GM23338 (cell line): ENCODE measurements at regions not wholly inside any gene's neighbourhood (a gene's known extent, or its start where the extent isn't known, plus 50 kb on each side); places are given as distances from the start of the nearest gene placed in this dataset.

ENCODE experiments used
- ATAC-seq: fragments of 200-7000 bp; cut with Tn5 transposase; 3 replicates; pipeline ENCODE4 v1.9.1; 2020
- DNase-seq: peaks from one replicate; pipeline ENCODE4 v3.0.0-alpha.2; 2015; ENCODE audit warnings: low spot score
- H2AFZ ChIP-seq: fragments of 200-600 bp; sonication (generic); 2 replicates; pipeline ENCODE4 v1.8.0; 2016; ENCODE audit warnings: antibody characterized with exemption, mild to moderate bottlenecking, moderate library complexity
- H3F3A ChIP-seq: fragments of 200-600 bp; sonication (generic); replicated peaks from 2 replicates; pipeline ENCODE4 v1.8.0; 2017; ENCODE audit warnings: antibody characterized with exemption, mixed run types, low read depth
- H3K27ac ChIP-seq: fragments of 200-600 bp; sonication (generic); 2 replicates; pipeline ENCODE4 v1.6.1; 2016; ENCODE audit warnings: low read depth
- H3K27me3 ChIP-seq: fragments of 200-600 bp; sonication (generic); 2 replicates; pipeline ENCODE4 v1.8.0; 2016; ENCODE audit warnings: mild to moderate bottlenecking, mixed run types, moderate library complexity; ENCODE audit not compliant: insufficient read depth
- H3K36me3 ChIP-seq: fragments of 200-600 bp; sonication (generic); 2 replicates; pipeline ENCODE4 v1.8.0; 2016; ENCODE audit warnings: mild to moderate bottlenecking; ENCODE audit not compliant: insufficient read depth
- H3K4me1 ChIP-seq: fragments of 200-600 bp; sonication (generic); 2 replicates; pipeline ENCODE4 v1.8.0; 2016; ENCODE audit warnings: mild to moderate bottlenecking, moderate library complexity; ENCODE audit not compliant: insufficient read depth
- H3K4me2 ChIP-seq: fragments of 200-600 bp; sonication (generic); 2 replicates; pipeline ENCODE4 v1.7.1; 2017; ENCODE audit warnings: mixed run types
- H3K4me3 ChIP-seq: fragments of 200-600 bp; sonication (generic); 2 replicates; pipeline ENCODE4 v1.6.1; 2016; ENCODE audit warnings: mixed run types
- H3K79me2 ChIP-seq: fragments of 200-600 bp; sonication (generic); replicated peaks from 2 replicates; pipeline ENCODE4 v1.8.0; 2017; ENCODE audit warnings: mild to moderate bottlenecking; ENCODE audit not compliant: insufficient read depth
- H3K9me2 ChIP-seq: fragments of 200-600 bp; sonication (generic); 2 replicates; pipeline ENCODE4 v1.8.0; 2017; ENCODE audit not compliant: insufficient read depth
- H4K20me1 ChIP-seq: fragments of 200-600 bp; sonication (generic); replicated peaks from 2 replicates; pipeline ENCODE4 v1.8.0; 2017; ENCODE audit warnings: mild to moderate bottlenecking; ENCODE audit not compliant: insufficient read depth
- H3K27ac Mint-ChIP-seq: 2 replicates; pipeline ENCODE4 v1.8.0; 2020; ENCODE audit warnings: inconsistent platforms, mild to moderate bottlenecking, moderate library complexity, mixed read lengths
- H3K27me3 Mint-ChIP-seq: 3 replicates; pipeline ENCODE4 v1.8.0; 2022; ENCODE audit warnings: low read depth, mild to moderate bottlenecking, moderate library complexity, mixed read lengths, inconsistent platforms; ENCODE audit not compliant: insufficient read depth, poor library complexity
- H3K36me3 Mint-ChIP-seq: 3 replicates; pipeline ENCODE4 v1.8.0; 2021; ENCODE audit warnings: low read depth, mild to moderate bottlenecking, inconsistent platforms, moderate library complexity, mixed read lengths
- H3K4me1 Mint-ChIP-seq: 3 replicates; pipeline ENCODE4 v1.8.0; 2020; ENCODE audit warnings: mild to moderate bottlenecking, inconsistent platforms, mixed read lengths
- H3K4me3 Mint-ChIP-seq: 3 replicates; pipeline ENCODE4 v1.8.0; 2021; ENCODE audit warnings: moderate library complexity, mild to moderate bottlenecking, inconsistent platforms, mixed read lengths
- H3K9me3 Mint-ChIP-seq: 3 replicates; pipeline ENCODE4 v1.8.0; 2020; ENCODE audit warnings: moderate library complexity, mild to moderate bottlenecking, inconsistent platforms, mixed read lengths
- CREB1 ChIP-seq: fragments of 250-450 bp; sonication (Bioruptor Pico); IDR thresholded peaks from 2 replicates; pipeline ENCODE4 v1.5.0; 2020; ENCODE audit warnings: low read depth, mild to moderate bottlenecking, moderate library complexity
- EZH2 ChIP-seq: fragments of 200-600 bp; sonication (generic); IDR thresholded peaks from one replicate; pipeline ENCODE4 v1.8.0; 2017; ENCODE audit warnings: antibody characterized with exemption, mild to moderate bottlenecking, low read depth; ENCODE audit not compliant: unreplicated experiment
- JUNB ChIP-seq: IDR thresholded peaks from one replicate; pipeline ENCODE4 v1.6.1; 2016; ENCODE audit warnings: antibody characterized with exemption; ENCODE audit not compliant: unreplicated experiment
- NANOG ChIP-seq: IDR thresholded peaks from 2 replicates; pipeline ENCODE4 v1.6.1; 2016; ENCODE audit warnings: antibody characterized with exemption, borderline replicate concordance
- POLR2AphosphoS5 ChIP-seq: IDR thresholded peaks from 2 replicates; pipeline ENCODE4 v1.6.1; 2016; ENCODE audit warnings: antibody characterized with exemption, low read depth
- ZNF114 ChIP-seq: fragments of 250-450 bp; sonication (Bioruptor Pico); IDR thresholded peaks from 2 replicates; pipeline ENCODE4 v1.5.0; 2020; ENCODE audit warnings: mild to moderate bottlenecking, moderate library complexity
- ZNF331 ChIP-seq: fragments of 250-450 bp; sonication (Bioruptor Pico); IDR thresholded peaks from 2 replicates; pipeline ENCODE4 v1.5.0; 2020; ENCODE audit warnings: low read depth, mild to moderate bottlenecking, moderate library complexity
- ZNF462 ChIP-seq: fragments of 250-450 bp; sonication (Bioruptor Pico); IDR thresholded peaks from 2 replicates; pipeline ENCODE4 v1.5.0; 2020; ENCODE audit warnings: mild to moderate bottlenecking, moderate library complexity
- TF ChIP-seq, protein P1 (sequence below): IDR thresholded peaks from one replicate; pipeline ENCODE4 v1.6.1; 2018; ENCODE audit warnings: antibody characterized with exemption; ENCODE audit not compliant: unreplicated experiment
- TF ChIP-seq, protein P2 (sequence below): IDR thresholded peaks from 2 replicates; pipeline ENCODE4 v1.6.1; 2016; ENCODE audit warnings: antibody characterized with exemption

- TF ChIP-seq, protein P1, sequence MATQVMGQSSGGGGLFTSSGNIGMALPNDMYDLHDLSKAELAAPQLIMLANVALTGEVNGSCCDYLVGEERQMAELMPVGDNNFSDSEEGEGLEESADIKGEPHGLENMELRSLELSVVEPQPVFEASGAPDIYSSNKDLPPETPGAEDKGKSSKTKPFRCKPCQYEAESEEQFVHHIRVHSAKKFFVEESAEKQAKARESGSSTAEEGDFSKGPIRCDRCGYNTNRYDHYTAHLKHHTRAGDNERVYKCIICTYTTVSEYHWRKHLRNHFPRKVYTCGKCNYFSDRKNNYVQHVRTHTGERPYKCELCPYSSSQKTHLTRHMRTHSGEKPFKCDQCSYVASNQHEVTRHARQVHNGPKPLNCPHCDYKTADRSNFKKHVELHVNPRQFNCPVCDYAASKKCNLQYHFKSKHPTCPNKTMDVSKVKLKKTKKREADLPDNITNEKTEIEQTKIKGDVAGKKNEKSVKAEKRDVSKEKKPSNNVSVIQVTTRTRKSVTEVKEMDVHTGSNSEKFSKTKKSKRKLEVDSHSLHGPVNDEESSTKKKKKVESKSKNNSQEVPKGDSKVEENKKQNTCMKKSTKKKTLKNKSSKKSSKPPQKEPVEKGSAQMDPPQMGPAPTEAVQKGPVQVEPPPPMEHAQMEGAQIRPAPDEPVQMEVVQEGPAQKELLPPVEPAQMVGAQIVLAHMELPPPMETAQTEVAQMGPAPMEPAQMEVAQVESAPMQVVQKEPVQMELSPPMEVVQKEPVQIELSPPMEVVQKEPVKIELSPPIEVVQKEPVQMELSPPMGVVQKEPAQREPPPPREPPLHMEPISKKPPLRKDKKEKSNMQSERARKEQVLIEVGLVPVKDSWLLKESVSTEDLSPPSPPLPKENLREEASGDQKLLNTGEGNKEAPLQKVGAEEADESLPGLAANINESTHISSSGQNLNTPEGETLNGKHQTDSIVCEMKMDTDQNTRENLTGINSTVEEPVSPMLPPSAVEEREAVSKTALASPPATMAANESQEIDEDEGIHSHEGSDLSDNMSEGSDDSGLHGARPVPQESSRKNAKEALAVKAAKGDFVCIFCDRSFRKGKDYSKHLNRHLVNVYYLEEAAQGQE = no peak
- no peak for TF ChIP-seq JUNB
These were observed 178.2 kb upstream of the ZNF644 start (continued) for GRCh38 chr1:91199988-91200387.

DNA sequence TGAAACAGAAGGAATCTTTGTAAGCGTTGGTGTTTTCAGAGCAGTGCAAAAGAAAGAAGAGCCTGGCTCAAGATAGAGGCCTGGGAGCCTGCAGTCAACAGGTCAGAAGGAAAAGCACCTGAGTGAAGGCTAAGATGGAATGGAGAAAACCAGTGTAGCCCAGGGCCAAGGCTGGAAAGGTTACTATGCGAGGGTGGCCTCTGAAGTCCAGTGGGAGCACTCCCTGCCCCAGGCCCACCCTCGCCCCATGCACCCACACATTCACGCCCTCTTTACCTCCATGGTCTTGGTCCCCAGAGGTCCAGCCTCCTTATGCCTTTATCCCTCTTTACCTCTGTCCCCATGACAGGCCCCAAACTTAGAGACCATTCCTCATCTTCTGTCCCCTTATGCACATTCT is 169.2 kb upstream of the ZNF644 start:
- H3K27ac Mint-ChIP-seq = no peak overlapping the region
- H3K27me3 Mint-ChIP-seq = no peaks in the 10 kb centered on the region
- no peaks in the 10 kb centered on the region for H4K20me1 ChIP-seq
- no peak overlapping the region for H3K27ac ChIP-seq
- no peaks in the 10 kb centered on the region; the same call in 1 of the 2 replicates for H3K9me2 ChIP-seq
- H3K79me2 ChIP-seq = no peaks in the 10 kb centered on the region
- H3K36me3 Mint-ChIP-seq = no peaks in the 10 kb centered on the region
- ATAC-seq = no peak
- no peaks in the 10 kb centered on the region; the same call in 2 of the 3 replicates for H3K9me3 Mint-ChIP-seq
- DNase-seq = no peak
- TF ChIP-seq CREB1 (no peak), EZH2 (no peak), ZNF331 (CRISPR knock-in tag) (no peak), POLR2AphosphoS5 (no peak)
- no peaks in the 10 kb centered on the region for H3F3A ChIP-seq
- no peaks in the 10 kb centered on the region for H3K4me1 ChIP-seq
- H3K4me3 Mint-ChIP-seq = no peak overlapping the region
- H3K27me3 ChIP-seq = no peaks in the 10 kb centered on the region
- H3K4me1 Mint-ChIP-seq = no peaks in the 10 kb centered on the region; the same call in 2 of the 3 replicates
- H3K4me3 ChIP-seq = no peak overlapping the region
- no peak overlapping the region for H2AFZ ChIP-seq
- no peaks in the 10 kb centered on the region for H3K36me3 ChIP-seq
- no peak overlapping the region for H3K4me2 ChIP-seq

DNA sequence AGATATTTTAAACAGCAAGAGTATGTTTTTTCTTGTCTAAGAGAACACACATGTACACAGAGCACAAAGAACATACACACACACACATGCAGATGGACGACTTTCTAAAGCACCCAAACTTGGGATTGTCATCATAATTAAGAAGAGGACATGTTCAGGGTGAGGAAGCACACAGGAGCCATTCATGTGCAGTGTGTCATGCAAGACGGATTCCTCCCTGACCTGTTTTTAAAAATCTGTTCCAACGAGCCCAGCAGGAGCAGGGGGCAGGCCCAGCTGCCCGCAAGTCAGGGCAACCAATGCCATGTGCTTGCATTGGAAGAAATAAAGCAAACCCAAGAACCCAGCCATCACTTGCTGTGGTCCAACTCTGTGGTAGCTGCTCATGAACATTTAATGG is 167.3 kb upstream of the ZNF644 start:
- H2AFZ ChIP-seq = no peak overlapping the region
- no peaks in the 10 kb centered on the region for H4K20me1 ChIP-seq
- H3K27me3 Mint-ChIP-seq = no peaks in the 10 kb centered on the region
- no peaks in the 10 kb centered on the region; the same call in 2 of the 3 replicates for H3K4me1 Mint-ChIP-seq
- no peak overlapping the region for H3K4me3 Mint-ChIP-seq
- no peak overlapping the region for H3K4me2 ChIP-seq
- no peaks in the 10 kb centered on the region for H3K36me3 Mint-ChIP-seq
- H3K9me3 Mint-ChIP-seq = no peaks in the 10 kb centered on the region; the same call in 1 of the 3 replicates
- H3K27ac Mint-ChIP-seq = no peak overlapping the region
- H3K9me2 ChIP-seq = no peaks in the 10 kb centered on the region; the same call in 1 of the 2 replicates
- DNase-seq (no peak), ATAC-seq (no peak)
- H3K79me2 ChIP-seq = no peaks in the 10 kb centered on the region
- no peaks in the 10 kb centered on the region for H3K36me3 ChIP-seq
- no peaks in the 10 kb centered on the region for H3K27me3 ChIP-seq
- H3K27ac ChIP-seq = no peak overlapping the region
- H3K4me3 ChIP-seq = no peak overlapping the region
- H3F3A ChIP-seq = no peaks in the 10 kb centered on the region
- H3K4me1 ChIP-seq = no peaks in the 10 kb centered on the region
- TF ChIP-seq ZNF114 (CRISPR knock-in tag) (no peak), ZNF462 (CRISPR knock-in tag) (no peak), NANOG (no peak)
- TF ChIP-seq, protein P2, sequence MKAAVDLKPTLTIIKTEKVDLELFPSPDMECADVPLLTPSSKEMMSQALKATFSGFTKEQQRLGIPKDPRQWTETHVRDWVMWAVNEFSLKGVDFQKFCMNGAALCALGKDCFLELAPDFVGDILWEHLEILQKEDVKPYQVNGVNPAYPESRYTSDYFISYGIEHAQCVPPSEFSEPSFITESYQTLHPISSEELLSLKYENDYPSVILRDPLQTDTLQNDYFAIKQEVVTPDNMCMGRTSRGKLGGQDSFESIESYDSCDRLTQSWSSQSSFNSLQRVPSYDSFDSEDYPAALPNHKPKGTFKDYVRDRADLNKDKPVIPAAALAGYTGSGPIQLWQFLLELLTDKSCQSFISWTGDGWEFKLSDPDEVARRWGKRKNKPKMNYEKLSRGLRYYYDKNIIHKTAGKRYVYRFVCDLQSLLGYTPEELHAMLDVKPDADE = no peak
